ENCODE measurements at regions not wholly inside any gene's neighbourhood (a gene's known extent, or its start where the extent isn't known, plus 50 kb on each side); places are given as distances from the start of the nearest gene placed in this dataset.
"Not testable (repeated sequence)": the region's sequence is repeated elsewhere in the genome, so short reads cannot be mapped to it uniquely, and the experiment has no call there.

DNA sequence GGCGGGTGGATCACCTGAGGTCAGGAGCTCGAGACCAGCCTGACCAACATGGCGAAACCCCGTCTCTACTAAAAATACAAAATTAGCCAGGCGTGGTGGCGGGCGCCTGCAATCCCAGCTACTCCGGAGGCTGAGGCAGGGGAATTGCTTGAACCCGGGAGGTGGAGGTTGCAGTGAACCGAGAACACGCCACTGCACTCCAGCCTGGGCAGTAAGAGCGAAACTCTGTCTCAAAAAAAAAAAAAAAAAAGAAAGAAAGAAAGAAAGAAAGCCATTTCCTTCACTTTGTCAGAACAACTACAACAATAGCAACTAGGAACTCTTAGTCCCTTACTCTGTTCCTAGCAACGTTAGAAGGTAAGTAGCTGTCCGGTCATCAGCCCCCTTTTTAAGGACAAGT lies 222.9 kb upstream of the JARID2 start:
- DNase-seq, result not testable (repeated sequence)

DNA sequence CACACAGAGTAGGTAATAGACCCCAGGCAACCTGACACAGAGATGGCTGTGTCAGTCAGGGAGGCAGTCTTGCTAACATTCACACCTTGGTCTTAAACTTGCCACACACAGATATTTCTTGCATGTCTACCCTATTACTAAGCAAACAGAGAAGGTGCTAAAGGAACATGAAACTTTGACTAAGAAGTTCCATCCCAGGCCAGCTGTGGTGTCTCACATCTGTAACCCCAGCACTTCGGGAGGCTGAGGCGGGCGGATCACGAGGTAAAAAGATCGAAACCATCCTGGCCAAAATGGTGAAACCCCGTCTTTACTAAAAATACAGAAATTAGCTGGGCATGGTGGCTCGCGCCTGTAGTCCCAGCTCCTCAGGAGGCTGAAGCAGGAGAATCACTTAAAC lies 222.4 kb upstream of the JARID2 start:
- no peak for DNase-seq

DNA sequence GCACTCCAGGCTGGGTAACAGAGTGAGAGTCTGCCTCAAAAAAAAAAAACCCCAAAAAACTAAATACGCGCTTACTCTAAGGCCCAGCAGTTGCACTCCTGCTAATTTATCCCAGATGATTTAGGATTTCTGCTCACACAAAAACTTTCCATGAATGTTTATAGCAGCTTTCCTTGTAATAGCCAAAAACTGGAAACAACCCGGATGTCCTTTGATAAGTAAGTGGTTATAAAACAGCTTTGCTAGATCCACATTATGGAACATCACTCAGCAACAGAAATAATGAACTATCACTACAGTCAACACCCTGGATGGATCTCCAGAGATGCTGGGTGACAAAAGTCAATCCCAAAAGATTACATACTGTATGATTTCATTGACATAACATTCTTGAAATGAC lies 220.4 kb upstream of the JARID2 start:
- DNase-seq, result no peak

DNA sequence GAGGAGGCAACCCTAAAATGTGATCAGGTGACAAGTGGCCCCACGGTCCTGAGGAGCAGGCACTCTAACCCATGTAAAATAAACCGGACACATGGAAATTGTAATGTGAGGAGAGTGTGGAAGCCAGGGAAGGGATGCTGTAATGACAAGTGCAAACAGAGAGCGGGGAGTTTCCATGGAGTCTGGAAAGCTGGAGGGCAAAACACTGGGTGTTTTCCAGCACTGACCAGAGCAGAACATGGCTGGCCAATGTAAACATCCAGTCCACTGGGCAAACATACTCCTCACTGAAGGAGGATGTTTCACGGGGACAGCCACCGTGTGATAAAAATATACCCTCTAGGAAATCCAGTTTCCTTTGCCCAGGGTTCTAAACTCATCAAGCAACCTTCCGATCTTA lies 219.0 kb upstream of the JARID2 start:
- no peak for DNase-seq

DNA sequence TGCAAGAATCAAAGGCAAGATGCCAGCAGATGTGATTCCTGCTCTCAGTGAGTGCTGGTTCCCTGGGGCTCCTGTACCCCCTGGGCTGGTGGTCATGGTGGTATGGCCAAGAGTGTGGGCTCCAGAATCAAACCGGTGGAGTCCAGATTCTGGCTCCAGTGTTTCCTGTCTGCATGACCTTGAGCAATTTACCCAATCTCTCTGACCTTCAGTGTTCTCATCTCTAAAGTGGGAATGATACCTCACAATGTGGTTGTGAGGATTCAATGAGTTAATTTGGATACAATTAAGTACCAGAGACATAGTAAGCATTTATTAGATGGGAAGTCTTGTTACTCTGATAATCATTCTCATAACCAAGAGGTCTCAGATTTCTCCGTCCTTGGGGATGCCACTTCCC lies 218.4 kb upstream of the JARID2 start:
- DNase-seq, result no peak

DNA sequence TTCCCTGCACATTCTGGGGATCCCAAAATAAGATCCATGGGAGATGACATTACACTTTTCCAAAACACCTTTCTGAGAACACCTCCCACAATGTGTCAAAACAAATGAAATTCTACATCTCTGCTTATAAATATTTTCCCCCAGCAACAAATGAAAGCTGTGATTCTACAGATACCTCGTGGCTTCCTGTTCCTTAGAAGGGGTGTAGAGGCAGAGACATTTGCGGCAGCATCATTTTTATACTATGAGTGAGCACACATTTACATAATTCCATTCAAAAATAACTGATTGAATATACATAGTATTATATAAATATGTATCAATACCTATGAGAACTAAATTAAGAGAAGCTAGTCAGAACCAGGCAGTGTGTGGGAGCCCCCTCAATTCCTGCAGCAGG lies 213.9 kb upstream of the JARID2 start:
- DNase-seq, result no peak

DNA sequence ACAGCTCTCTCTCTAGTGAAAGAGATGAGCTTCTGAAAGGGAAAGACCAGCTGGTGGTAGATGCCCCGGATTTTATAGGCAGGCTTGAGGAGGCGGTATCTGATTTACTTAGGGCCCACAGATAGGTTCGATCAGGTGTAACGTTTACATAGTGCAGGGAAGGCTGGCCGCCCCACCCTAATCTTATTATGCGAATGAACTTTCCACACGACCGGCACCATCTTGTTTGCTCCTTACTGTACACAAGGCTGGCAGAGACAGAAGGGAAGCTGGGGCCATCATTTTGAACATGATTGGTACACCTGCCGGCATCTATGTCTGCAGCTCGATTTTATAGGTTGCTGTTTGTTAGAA lies 212.0 kb upstream of the JARID2 start:
- no peak for DNase-seq

DNA sequence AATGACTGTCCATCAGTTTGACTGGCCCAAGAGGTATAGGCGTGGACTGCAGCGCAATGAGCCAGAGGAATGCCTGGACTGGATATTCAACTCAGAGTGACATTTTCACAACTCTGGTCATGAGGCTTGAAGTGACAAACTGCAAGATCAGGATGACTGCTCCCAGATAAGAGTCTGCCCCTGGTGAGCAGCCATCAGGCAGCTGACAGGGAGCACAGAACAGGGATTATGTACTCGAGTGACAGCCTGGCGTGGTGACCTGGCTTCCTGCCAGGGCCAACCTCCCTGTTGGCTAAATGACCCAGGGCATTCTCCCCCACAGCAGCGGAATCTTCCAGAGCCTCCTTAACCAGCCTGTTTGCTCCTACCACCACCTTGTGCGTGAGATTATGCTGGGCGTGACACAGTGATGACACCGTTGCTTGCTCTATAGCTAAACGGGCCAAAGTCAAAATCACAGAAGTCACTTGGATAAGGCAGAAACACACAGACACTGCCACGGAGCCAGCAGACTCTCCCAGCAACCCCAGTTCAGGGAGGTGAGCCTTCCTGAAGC lies 209.1 kb upstream of the JARID2 start:
- peak in 24 of 56 donors; percentile 1 to 87 (median 15) for DNase-seq

DNA sequence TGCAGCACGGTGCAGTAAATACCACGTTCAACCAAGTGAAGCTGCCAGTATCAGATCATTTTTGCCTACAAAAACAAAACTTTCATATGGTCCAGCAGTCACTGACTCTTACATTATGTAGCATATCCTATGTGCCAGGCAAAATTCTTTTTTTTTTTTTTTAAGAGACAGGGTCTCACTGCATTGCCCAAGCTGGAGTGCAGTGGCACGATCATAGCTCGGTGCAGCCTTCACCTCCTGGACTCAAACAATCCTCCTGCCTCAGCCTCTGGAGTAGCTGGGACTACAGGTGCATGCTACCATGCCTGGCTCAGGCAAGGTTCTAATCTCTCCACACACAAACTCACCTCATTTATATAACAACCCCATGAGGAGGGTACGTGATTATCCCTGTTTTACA lies 208.6 kb upstream of the JARID2 start:
- DNase-seq, result no peak

DNA sequence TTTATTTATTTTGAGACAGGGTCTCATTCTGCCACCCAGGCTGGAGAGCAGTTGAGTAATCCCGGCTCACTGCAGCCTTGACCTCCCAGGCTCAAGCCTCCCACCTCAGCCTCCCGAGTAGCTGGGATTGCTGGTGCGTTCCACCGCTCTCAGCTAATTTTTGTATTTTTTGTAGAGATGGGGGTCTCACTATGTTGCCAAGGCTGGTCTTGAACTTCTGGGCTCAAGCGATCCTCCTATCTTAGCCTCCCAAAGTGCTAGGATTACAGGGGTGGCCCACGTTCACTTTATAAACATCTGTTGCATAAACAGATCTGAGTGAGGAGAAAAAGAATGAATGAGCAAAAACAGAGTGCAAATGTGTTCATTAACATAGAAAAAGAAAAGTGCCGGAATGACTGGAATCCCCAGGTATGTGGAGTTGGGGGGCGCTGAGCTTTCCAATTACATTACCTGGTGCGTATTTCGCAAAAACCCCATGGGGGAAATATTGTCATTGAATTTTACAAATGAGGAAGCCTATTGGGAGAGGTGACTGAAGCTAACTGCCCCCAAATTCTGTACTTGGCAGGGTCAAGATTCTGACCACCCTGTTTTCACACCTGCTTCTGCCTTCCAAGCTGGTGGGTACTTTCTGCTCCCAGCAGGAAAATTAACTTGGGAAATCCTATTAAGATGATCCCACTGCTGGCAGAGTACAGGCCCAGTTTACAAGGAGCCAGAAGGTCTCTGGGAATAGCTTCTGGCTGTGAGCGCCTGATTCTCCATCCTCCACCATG lies 207.7 kb upstream of the JARID2 start:
- no peak for DNase-seq

DNA sequence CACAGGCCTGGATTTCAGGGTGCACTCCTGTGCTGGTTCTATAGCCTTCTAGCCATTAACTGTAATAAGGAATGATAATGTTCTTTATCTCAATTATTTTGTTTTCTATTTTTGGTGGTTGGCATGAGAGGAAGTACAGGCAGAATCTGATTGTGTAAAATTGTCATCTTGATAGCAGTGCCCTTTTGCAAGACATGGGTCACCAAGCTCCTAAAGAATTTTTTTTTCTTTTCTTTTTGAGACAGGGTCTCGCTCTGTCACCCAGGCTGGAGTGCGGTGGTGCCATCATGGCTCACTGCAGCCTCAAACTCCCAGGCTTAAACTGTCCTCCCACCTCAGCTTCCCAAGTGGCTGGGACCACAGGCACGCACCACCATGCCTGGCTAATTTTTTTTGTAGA lies 206.7 kb upstream of the JARID2 start:
- DNase-seq, result no peak

DNA sequence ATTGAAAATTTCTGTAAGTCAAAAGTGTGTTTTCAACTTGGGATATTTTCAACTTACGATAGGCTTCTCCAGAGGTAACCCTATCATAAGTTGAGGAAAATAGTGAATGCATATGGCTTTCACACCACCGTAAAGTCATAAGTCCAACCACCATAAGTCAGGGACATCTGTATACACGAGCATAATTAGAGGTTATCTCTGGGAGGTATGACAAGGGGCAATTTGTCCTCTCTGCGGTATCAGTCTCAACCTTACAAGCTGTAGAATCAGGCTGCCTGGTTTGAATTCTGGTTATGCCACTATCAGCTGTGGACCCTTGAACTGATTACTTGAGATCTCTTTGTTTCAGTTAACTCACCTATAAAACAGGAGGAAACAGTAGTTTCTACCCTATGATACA lies 202.9 kb upstream of the JARID2 start:
- DNase-seq, result no peak

DNA sequence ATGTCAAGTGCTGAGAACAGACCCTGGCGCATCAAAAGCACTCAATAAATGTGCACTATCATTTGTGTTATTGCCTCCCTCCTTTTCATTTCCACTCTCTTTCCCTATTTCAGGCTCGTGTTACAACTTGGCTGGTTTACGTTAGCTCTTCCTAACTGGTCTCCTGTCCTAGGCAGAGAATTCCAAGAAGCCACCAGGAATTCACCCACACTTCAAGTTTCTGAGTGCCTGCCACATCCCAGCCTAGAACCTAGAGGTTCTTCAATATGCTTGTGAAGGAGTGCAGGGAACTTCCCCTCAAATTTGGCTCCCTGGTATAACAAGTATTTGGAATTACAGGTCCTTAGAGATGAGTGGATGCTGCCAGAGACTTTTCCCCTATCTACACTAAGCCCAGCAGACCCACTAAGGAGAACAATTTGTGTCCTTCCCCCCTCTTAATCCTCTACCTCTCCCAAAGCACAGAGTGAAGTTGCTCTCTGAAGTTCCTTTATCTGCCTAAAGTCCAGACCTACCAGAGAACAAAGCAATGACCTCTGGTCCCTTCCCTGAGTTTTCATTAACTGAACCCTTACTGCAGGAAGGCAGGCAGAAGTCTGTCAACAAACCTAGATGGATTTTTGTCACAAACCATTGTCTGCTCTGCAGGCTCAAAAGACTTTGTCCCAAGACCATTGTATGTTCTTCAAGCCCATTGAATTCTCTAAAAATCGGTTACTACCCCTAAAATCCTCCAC lies 201.6 kb upstream of the JARID2 start:
- DNase-seq, result no peak

DNA sequence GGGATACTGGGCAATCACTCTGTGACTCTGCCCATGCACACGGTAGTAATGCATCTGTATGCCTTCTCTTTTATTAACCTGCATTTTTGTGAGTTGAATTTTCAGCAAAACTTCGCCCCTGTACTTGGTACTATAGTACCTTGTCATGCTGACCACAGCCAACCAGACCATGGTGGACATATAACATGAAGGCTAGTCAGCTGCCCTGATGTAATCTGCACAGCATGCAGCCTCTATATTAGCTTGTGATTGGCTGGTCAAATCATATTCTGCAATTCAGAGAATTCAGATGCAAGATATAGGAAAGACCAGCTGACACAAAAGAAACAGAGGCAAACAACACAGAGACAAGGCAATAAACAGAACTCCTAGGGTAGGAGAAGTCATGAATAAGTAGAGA lies 200.9 kb upstream of the JARID2 start:
- DNase-seq, result no peak

DNA sequence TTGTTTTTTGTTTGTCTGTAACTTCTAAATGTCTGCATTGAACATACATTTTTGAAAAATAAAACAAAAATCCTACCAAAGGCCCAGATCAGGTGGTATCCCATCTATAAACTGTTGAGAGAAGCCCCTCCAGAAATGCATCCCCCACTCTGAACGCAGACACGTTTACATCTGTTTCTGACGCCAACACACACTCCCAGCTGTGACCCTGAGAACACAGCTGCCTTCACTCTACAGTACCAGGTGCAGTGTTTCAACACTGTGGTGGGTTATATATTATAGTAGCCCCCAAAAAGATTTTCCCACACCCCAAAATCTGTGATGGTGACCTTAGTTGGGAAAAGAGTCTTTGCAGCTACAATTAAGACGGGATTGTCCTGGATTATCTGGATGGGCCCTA lies 199.1 kb upstream of the JARID2 start:
- DNase-seq, result no peak

DNA sequence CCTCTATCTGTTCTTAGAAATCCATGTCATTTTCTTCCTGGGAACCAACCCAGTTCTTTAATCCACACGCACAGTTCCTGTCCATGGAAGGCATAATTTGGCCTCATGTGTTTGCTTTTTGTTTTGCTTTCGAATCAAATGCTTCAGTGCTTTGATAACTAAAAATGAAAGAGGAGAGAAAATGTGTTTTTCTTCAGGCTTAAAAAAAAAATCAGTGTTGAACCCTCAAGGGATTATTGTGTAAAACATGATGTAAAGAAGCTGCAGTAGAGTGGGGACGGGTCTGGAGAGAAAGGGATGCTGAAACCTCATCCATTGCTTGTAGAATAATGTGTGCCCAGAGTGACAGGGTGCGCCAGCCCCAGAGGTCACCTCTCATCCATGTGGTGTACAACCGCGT lies 197.5 kb upstream of the JARID2 start:
- no peak for DNase-seq

DNA sequence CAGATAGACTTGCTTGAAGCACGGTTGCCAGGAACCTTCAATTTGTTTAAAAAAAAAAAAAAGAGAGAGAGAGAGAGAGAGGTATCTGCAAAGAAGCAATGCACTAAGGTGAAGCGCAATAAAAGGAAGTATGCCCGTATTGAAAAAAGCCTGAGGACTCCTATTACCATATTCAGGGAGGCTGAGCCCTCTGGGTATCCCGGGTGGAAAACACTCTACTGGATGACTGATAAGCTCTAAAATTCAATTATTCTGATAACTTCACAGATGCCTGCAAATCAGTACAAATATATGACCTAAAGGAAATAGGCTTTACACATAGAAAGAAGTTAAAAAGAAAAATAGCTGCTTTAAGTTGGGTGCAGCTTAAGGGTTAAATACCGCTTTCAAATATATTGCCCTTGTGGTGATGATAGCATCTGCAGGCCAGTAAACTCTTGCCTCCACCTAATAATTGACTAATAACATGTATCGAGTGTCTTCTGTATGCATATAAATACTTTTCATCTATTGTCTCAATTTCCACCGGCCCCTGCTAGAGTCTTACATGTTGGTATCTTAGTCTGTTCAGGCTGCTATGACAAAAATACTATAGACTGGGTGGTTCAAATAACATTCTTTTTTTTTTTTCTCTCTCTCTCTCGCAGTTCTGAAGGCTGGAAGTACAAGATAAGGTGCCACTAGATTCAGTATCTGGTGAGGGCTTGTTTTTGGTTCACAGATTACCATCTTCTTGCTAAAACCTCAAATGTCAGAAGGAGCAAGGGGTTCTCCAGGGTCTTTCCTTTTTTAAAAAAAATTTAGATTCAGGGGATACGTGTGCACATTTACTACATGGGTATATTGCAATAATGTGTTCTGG lies 187.4 kb upstream of the JARID2 start:
- DNase-seq, result no peak

DNA sequence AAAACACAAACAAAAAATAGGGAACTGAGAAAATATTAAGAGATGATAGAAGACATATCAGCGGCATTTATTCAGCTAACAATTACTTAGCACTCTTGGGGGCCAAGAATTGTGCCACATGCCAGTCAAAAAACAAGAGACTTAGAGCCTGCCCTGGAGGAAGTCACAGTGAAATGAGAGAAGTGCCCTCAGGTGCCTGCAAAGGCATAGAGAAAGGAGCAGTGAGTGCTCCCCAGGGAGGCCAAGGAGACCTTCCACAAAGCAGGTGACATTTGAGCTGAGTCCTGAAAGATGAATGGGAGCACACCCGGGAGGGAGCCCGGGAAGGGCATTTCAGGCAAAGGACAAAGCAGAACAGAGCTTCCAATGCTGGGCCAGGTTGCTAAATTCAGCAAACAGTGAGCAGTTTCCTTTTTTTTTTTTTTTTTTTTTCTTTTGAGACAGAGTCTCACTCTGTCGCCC lies 184.7 kb upstream of the JARID2 start:
- no peak for DNase-seq

DNA sequence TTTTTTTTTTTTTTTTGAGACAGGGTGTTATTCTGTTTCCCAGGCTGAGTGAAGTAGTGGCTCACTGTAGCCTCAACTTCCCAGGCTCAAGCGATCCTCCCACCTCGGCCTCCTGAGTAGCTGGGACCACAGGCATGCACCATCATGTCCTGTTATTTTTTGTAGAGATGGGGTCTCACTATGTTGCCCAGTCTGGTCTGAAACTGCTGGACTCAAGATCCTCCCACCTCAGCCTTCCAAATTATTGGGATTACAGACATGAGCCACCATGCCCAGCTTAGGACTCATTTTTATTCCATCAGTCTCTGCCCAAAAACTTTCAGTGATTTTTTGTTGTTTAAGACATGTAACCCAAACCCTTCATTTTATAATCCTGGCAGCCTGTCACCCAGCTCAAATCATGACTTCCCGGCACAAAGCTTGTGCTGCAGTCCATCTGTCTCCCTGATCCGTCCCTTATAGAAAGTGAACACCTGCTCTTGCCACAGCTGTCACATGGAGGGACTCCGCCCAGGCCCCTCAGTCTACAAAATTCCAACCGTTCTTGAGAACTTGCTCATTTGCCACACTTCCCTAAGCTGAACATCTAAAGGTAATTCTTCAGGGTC lies 183.9 kb upstream of the JARID2 start:
- no peak for DNase-seq

DNA sequence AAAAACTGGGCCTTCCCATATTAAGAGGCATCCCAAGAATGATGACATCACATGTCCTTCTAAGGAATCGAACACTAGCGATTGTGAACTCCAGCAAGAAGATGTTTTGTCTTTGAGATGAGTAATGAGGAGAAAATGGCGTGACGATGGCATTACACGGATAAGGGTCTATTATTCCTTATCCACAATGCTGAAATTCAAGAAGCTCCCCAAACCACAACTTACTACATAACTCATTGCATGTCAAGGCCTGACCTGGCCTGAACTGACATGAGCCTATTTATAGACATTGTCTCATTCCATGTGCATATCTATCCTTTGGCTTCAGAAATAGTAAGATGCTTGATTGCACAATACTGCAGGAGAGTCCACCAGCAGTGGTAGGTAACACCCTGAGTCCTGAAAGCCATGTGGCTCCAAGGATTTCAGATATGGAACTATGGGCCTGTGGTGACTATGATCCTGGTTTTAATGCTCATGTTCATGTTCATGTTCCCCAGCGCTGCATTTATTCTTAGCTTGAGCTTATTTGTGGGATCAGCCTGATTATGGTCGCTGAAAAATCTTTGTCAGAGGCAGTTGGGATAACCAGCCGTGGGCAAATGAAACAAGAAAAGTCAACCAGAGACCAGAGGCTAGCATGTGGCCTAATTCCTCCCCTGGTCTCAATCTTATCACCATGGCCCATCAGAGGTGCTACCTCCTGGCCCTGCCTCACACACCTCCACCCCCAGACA lies 183.2 kb upstream of the JARID2 start:
- DNase-seq, result no peak

Measured in amygdala (tissue), 56 donors.